IMR-90 (cell line): ENCODE measurements at regions not wholly inside any gene's neighbourhood (a gene's known extent, or its start where the extent isn't known, plus 50 kb on each side); places are given as distances from the start of the nearest gene placed in this dataset.

Experiments
- ATAC-seq: fragments of 200-7000 bp; cut with Tn5 transposase; 2 replicates; pipeline ENCODE4 v1.9.1; 2020; ENCODE audit warnings: low read depth, mild to moderate bottlenecking, moderate library complexity
- BruUV-seq: library from RNA; stranded (reverse); fragments of 400-500 nt; replicated peaks from 2 replicates; lab custom pipeline; 2021; lab: Mats Ljungman, UMichigan
- CTCF ChIA-PET: fragments of 300-600 bp; formaldehyde crosslinking; extraction: SDS; loops from one replicate; lab custom pipeline; 2021; ENCODE audit warnings: antibody characterized with exemption; lab: Yijun Ruan, JAX
- POLR2A ChIA-PET: fragments of 300-600 bp; sonication (Branson Sonifier 250); formaldehyde crosslinking; loops from one replicate; lab custom pipeline; 2022; ENCODE audit warnings: antibody characterized with exemption; ENCODE audit not compliant: unreplicated experiment; lab: Charles Lee
- DNase-seq: peaks from one replicate; pipeline ENCODE4 v3.0.0; 2013
- H2AFZ ChIP-seq: replicated peaks from 2 replicates; pipeline ENCODE3; 2013; ENCODE audit warnings: low read length, mild to moderate bottlenecking; ENCODE audit not compliant: poor library complexity
- H2AK5ac ChIP-seq: 2 replicates; pipeline ENCODE4 v1.6.1; 2013; ENCODE audit warnings: low read depth, low read length, inconsistent platforms
- H2AK9ac ChIP-seq: replicated peaks from 2 replicates; pipeline ENCODE3; 2013; ENCODE audit warnings: mild to moderate bottlenecking, low read depth, low read length, moderate library complexity; ENCODE audit not compliant: poor library complexity
- H2BK120ac ChIP-seq: 2 replicates; pipeline ENCODE4 v1.6.1; 2013; ENCODE audit warnings: low read depth, low read length, inconsistent platforms
- H2BK15ac ChIP-seq: 3 replicates; pipeline ENCODE4 v1.6.1; 2013; ENCODE audit warnings: low read depth, low read length, inconsistent platforms
- H2BK20ac ChIP-seq: 2 replicates; pipeline ENCODE4 v1.6.1; 2013; ENCODE audit warnings: low read depth, mild to moderate bottlenecking, inconsistent platforms, low read length, moderate library complexity
- H2BK5ac ChIP-seq: 2 replicates; pipeline ENCODE4 v1.6.1; 2013; ENCODE audit warnings: mild to moderate bottlenecking, low read depth, low read length, inconsistent platforms; ENCODE audit not compliant: poor library complexity, severe bottlenecking
- H3K14ac ChIP-seq: replicated peaks from 2 replicates; pipeline ENCODE4 v1.6.1; 2013; ENCODE audit warnings: low read depth, low read length, inconsistent platforms
- H3K18ac ChIP-seq: 2 replicates; pipeline ENCODE4 v1.6.1; 2013; ENCODE audit warnings: low read depth, low read length, control low read depth
- H3K23ac ChIP-seq: 2 replicates; pipeline ENCODE4 v1.6.1; 2013; ENCODE audit warnings: low read depth, low read length, inconsistent platforms
- H3K27ac ChIP-seq: 2 replicates; pipeline ENCODE4 v1.5.1; 2013; ENCODE audit warnings: mild to moderate bottlenecking, control low read depth, low read length; ENCODE audit not compliant: insufficient read depth
- H3K27me3 ChIP-seq: 2 replicates; pipeline ENCODE4 v1.6.1; 2013; ENCODE audit warnings: low read length; ENCODE audit not compliant: control insufficient read depth, insufficient read depth
- H3K36me3 ChIP-seq: 2 replicates; pipeline ENCODE4 v1.6.1; 2013; ENCODE audit warnings: low read length, mixed read lengths; ENCODE audit not compliant: control insufficient read depth, insufficient read depth
- H3K4ac ChIP-seq: 2 replicates; pipeline ENCODE4 v1.6.1; 2013; ENCODE audit warnings: low read depth, low read length, inconsistent platforms
- H3K4me1 ChIP-seq: 2 replicates; pipeline ENCODE4 v1.6.1; 2013; ENCODE audit warnings: low read length, mixed read lengths; ENCODE audit not compliant: control insufficient read depth, insufficient read depth
- H3K4me2 ChIP-seq: 2 replicates; pipeline ENCODE4 v1.6.1; 2013; ENCODE audit warnings: low read depth, mild to moderate bottlenecking, control low read depth, low read length, moderate library complexity
- H3K4me3 ChIP-seq: 2 replicates; pipeline ENCODE4 v1.5.1; 2013; ENCODE audit warnings: low read depth, mild to moderate bottlenecking, control low read depth, low read length, moderate library complexity; ENCODE audit not compliant: insufficient read depth
- H3K56ac ChIP-seq: 2 replicates; pipeline ENCODE4 v1.6.1; 2013; ENCODE audit warnings: low read length, inconsistent platforms; ENCODE audit not compliant: insufficient read depth; ENCODE audit errors: extremely low read depth
- H3K79me1 ChIP-seq, 2 experiments: 2 replicates each; pipeline ENCODE4 v1.6.1; 2013; ENCODE audit warnings: low read length in 2 of 2, inconsistent platforms in 1 of 2, low read depth in 1 of 2
- H3K9ac ChIP-seq: 2 replicates; pipeline ENCODE4 v1.6.1; 2013; ENCODE audit warnings: low read depth, low read length, control low read depth
- H3K9me1 ChIP-seq: 2 replicates; pipeline ENCODE4 v1.6.1; 2013; ENCODE audit warnings: low read length, inconsistent platforms; ENCODE audit not compliant: insufficient read depth
- H3K9me3 ChIP-seq: 2 replicates; pipeline ENCODE4 v1.6.1; 2013; ENCODE audit warnings: low read length; ENCODE audit not compliant: control insufficient read depth, insufficient read depth
- H4K20me1 ChIP-seq: 2 replicates; pipeline ENCODE4 v1.6.1; 2013; ENCODE audit warnings: low read length, inconsistent platforms; ENCODE audit not compliant: insufficient read depth
- H4K5ac ChIP-seq: 2 replicates; pipeline ENCODE4 v1.6.1; 2013; ENCODE audit warnings: mild to moderate bottlenecking, low read depth, low read length, control low read depth
- H4K8ac ChIP-seq, 2 experiments: 2 replicates each; pipeline ENCODE4 v1.6.1; 2013; ENCODE audit warnings: low read depth in 2 of 2, low read length in 2 of 2, control low read depth in 1 of 2, inconsistent platforms in 1 of 2
- H4K91ac ChIP-seq: 2 replicates; pipeline ENCODE4 v1.6.1; 2013; ENCODE audit warnings: low read depth, low read length, inconsistent platforms; ENCODE audit not compliant: insufficient read depth
- CEBPB ChIP-seq: IDR thresholded peaks from 2 replicates; pipeline ENCODE4 v1.6.1; 2012; ENCODE audit warnings: low read depth, low read length, improper control_type of control experiment
- CHD1 ChIP-seq: IDR thresholded peaks from 2 replicates; pipeline ENCODE4 v1.6.1; 2012; ENCODE audit warnings: low read depth, low read length, improper control_type of control experiment
- NFE2L2 ChIP-seq: fragments of 150-350 bp; IDR thresholded peaks from 2 replicates; pipeline ENCODE4 v1.6.1; 2016; ENCODE audit warnings: low read depth, mild to moderate bottlenecking, low read length
- WGBS, 2 experiments: methylation state at CpG; one replicate each; pipeline versions ENCODE4 v1.1.5 to v1.1.7; 2013; ENCODE audit warnings: missing lambda C conversion rate in 2 of 2; ENCODE audit not compliant: insufficient read length in 1 of 2; ENCODE audit errors: extremely low coverage in 2 of 2; 5-methylcytosine and 5-hydroxymethylcytosine counted together
- dilution Hi-C: fragments of 300-500 bp; cut with HindIII; formaldehyde crosslinking; loops from one replicate; pipeline ENCODE4 v1.14.3; 2018; ENCODE audit warnings: low sequenced_read_pairs; ENCODE audit not compliant: unreplicated experiment
- in situ Hi-C: fragments of 300-500 bp; cut with MboI; formaldehyde crosslinking; loops from 3 replicates; pipeline ENCODE4 v1.14.3; 2019; ENCODE audit warnings: low sequenced_read_pairs, inconsistent platforms, mixed read lengths
- intact Hi-C: fragments of 100-400 bp; cut with micrococcal nuclease; formaldehyde crosslinking; loops from 2 replicates; pipeline ENCODE4 v1.10.0; 2022

DNA sequence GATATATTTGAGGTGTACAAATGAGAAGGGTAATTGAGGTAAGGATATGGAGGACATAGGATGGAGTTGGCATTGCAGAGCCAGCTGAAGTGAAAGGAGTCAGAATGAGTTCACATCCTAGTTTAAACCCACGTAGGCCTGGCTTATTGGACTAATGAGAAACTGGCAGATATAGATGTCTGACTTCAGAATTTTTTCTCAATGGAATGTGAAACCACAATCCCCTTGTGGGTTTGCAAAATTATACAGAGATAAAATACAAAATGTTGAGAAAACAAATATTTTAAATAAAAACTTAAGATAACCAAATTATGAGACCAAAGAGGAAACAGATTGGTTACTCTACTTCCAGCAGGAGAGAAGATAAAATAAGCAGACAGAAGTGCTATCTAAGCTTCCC, 277.4 kb upstream of the LRRC7 start:
- TF ChIP-seq CHD1 (no peak), CEBPB (no peak), NFE2L2 (no peak)
- no peak overlapping the region for H4K5ac ChIP-seq
- no peak overlapping the region for H3K4me2 ChIP-seq
- POLR2A ChIA-PET: no interaction called here
- H2BK15ac ChIP-seq: no peak overlapping the region
- no peak overlapping the region for H2AK5ac ChIP-seq
- no peak overlapping the region for H3K4ac ChIP-seq
- in situ Hi-C loops: no loop called here
- no peak overlapping the region for H2BK20ac ChIP-seq
- H3K23ac ChIP-seq: no peak overlapping the region
- no peaks in the 10 kb centered on the region for H3K79me1 ChIP-seq
- H3K9ac ChIP-seq: no peak overlapping the region
- no TSS peak for BruUV-seq
- no peaks in the 10 kb centered on the region for H3K36me3 ChIP-seq
- no peak overlapping the region for H3K14ac ChIP-seq
- no peak overlapping the region for H2BK120ac ChIP-seq
- no peak overlapping the region for H2BK5ac ChIP-seq
- intact Hi-C loops: no loop called here
- no peak overlapping the region for H4K8ac ChIP-seq
- CTCF ChIA-PET: no interaction called here
- H3K4me3 ChIP-seq: no peak overlapping the region
- no peak overlapping the region for H3K27ac ChIP-seq
- H3K9me3 ChIP-seq: no peaks in the 10 kb centered on the region
- no peak overlapping the region for H3K18ac ChIP-seq
- WGBS, 2 experiments: no CpG with 5 or more reads among the region's 1 CpG
- no peak overlapping the region for H3K56ac ChIP-seq
- no peak for ATAC-seq
- H4K20me1 ChIP-seq: no peaks in the 10 kb centered on the region
- H3K27me3 ChIP-seq: no peaks in the 10 kb centered on the region
- DNase-seq: no peak
- H3K4me1 ChIP-seq: no peaks in the 10 kb centered on the region
- dilution Hi-C loops: no loop called here
- no peak overlapping the region for H4K91ac ChIP-seq
- H2AK9ac ChIP-seq: no peak overlapping the region
- H2AFZ ChIP-seq: no peak overlapping the region
- no peaks in the 10 kb centered on the region for H3K9me1 ChIP-seq
